GM21526 (cell line): ENCODE measurements at regions not wholly inside any gene's neighbourhood (a gene's known extent, or its start where the extent isn't known, plus 50 kb on each side); places are given as distances from the start of the nearest gene placed in this dataset.

Source experiments
- ATAC-seq: cut with Tn5 transposase; IDR thresholded peaks from one replicate; pipeline ENCODE4 v1.9.1; 2021; ENCODE audit warnings: moderate library complexity; ENCODE audit not compliant: unreplicated experiment, low FRiP score

GRCh38 chr12:124184456-124184855 is 110.4 kb upstream of the RFLNA start:
- no peak for ATAC-seq

- no peak for ATAC-seq
Measured at GRCh38 chr12:124185971-124186686, 108.8 kb upstream of the RFLNA start.

GRCh38 chr12:124188084-124188483 is 106.8 kb upstream of the RFLNA start:
- ATAC-seq, result no peak

- ATAC-seq, result no peak
Measured at GRCh38 chr12:124188561-124189405, 106.1 kb upstream of the RFLNA start.

- no peak for ATAC-seq
Measured at GRCh38 chr12:124190312-124191023, 104.4 kb upstream of the RFLNA start.

GRCh38 chr12:124191024-124191359 is 103.9 kb upstream of the RFLNA start:
- ATAC-seq, result no peak

- no peak for ATAC-seq
Measured at GRCh38 chr12:124191966-124192365, 102.9 kb upstream of the RFLNA start.

GRCh38 chr12:124194264-124194892 is 100.5 kb upstream of the RFLNA start:
- ATAC-seq, result no peak

GRCh38 chr12:124194893-124195566 is 99.9 kb upstream of the RFLNA start:
- no peak for ATAC-seq

- no peak for ATAC-seq
Measured at GRCh38 chr12:124195567-124195942, 99.3 kb upstream of the RFLNA start.

GRCh38 chr12:124196236-124196635 is 98.7 kb upstream of the RFLNA start:
- ATAC-seq, result no peak

GRCh38 chr12:124201248-124201647 is 93.6 kb upstream of the RFLNA start:
- ATAC-seq, result no peak

GRCh38 chr12:124203176-124203575 is 91.7 kb upstream of the RFLNA start:
- no peak for ATAC-seq

GRCh38 chr12:124205405-124205804 is 89.5 kb upstream of the RFLNA start:
- no peak for ATAC-seq

- ATAC-seq, result no peak
Measured at GRCh38 chr12:124207049-124207448, 87.8 kb upstream of the RFLNA start.

GRCh38 chr12:124207617-124208016 is 87.3 kb upstream of the RFLNA start:
- ATAC-seq, result no peak

- no peak for ATAC-seq
Measured at GRCh38 chr12:124208489-124208888, 86.4 kb upstream of the RFLNA start.

- no peak for ATAC-seq
Measured at GRCh38 chr12:124210991-124211577, 83.8 kb upstream of the RFLNA start.

- ATAC-seq, result no peak
Measured at GRCh38 chr12:124211753-124212152, 83.1 kb upstream of the RFLNA start.
